ENCODE measurements at regions not wholly inside any gene's neighbourhood (a gene's known extent, or its start where the extent isn't known, plus 50 kb on each side); places are given as distances from the start of the nearest gene placed in this dataset.

- no peak overlapping the region for H3K4me3 ChIP-seq (ENCODE audit: extremely low read depth in 1 of 4, insufficient read depth in 2 of 4, low read depth in 3 of 4, low read length in 4 of 4)
- no peak overlapping the region for H2BK12ac ChIP-seq (ENCODE audit: low read depth, low read length)
- H2BK120ac ChIP-seq (replicated peaks; ENCODE audit: low read depth, low read length) = no peak overlapping the region
- no peak overlapping the region for H4K91ac ChIP-seq (replicated peaks; ENCODE audit: insufficient read length, low read length)
- no peaks in the 10 kb centered on the region for H3K79me2 ChIP-seq (ENCODE audit: control insufficient read depth in 1 of 2, insufficient read depth in 2 of 2, low read length in 2 of 2)
- DNase-seq (ENCODE audit: low read depth in 1 of 2, low spot score in 2 of 2) = no peak
- H3K9ac ChIP-seq (replicated peaks in 1 of 4; ENCODE audit: extremely low read depth in 1 of 4, low read depth in 3 of 4, low read length in 3 of 4) = no peak overlapping the region
- no peak overlapping the region for H2BK20ac ChIP-seq (ENCODE audit: low read length)
- H2AFZ ChIP-seq (ENCODE audit: low read length) = no peak overlapping the region
- no peak overlapping the region for H3K27ac ChIP-seq (ENCODE audit: low read depth, low read length)
- no peaks in the 10 kb centered on the region for H3K27me3 ChIP-seq (replicated peaks in 1 of 4; ENCODE audit: control insufficient read depth in 3 of 4, extremely low read depth in 1 of 4, insufficient read depth in 3 of 4, low read length in 3 of 4)
- H3K4me2 ChIP-seq (ENCODE audit: insufficient read depth in 1 of 2, low read depth in 2 of 2, low read length in 2 of 2) = no peak overlapping the region
- no peak overlapping the region for H3K23ac ChIP-seq (ENCODE audit: insufficient read length)
- no peaks in the 10 kb centered on the region for H3K36me3 ChIP-seq (ENCODE audit: control insufficient read depth in 2 of 4, insufficient read depth in 4 of 4, low read length in 3 of 4)
- TF ChIP-seq SP2 (IDR thresholded peaks at IDR 0.05; ENCODE audit: low read length) (no peak), RXRA (IDR thresholded peaks at IDR 0.05; ENCODE audit: insufficient read depth, low read depth, low read length) (no peak), EGR1 (IDR thresholded peaks at IDR 0.05; ENCODE audit: borderline replicate concordance, low read depth, low read length) (no peak), ZNF274 (IDR thresholded peaks at IDR 0.05; ENCODE audit: borderline replicate concordance, extremely low read depth, low read length) (no peak), SP4 (IDR thresholded peaks at IDR 0.05; ENCODE audit: low read length) (no peak)
- CTCF ChIA-PET (ENCODE audit: partially characterized antibody) = interaction anchor here (0.6 to 2.2 kb wide), 20 partner anchors 9 to 193 kb away, joined by 3 to 14 read pairs (median 4); partner anchors contain the start of gene FOXD2
- no peaks in the 10 kb centered on the region for H4K20me1 ChIP-seq (replicated peaks in 1 of 2; ENCODE audit: control insufficient read depth in 1 of 2, insufficient read depth in 2 of 2, low read length in 2 of 2)
- no peak overlapping the region for H3K56ac ChIP-seq (replicated peaks; ENCODE audit: insufficient read length, low read depth, low read length)
- no peak overlapping the region for H3K14ac ChIP-seq (ENCODE audit: insufficient read length)
- H3K9me3 ChIP-seq (ENCODE audit: insufficient read depth in 2 of 2, low read depth in 1 of 2, low read length in 1 of 2) = no peaks in the 10 kb centered on the region
- no peak overlapping the region for H2BK5ac ChIP-seq (ENCODE audit: low read depth, low read length)
- no peak overlapping the region for H3K18ac ChIP-seq (ENCODE audit: extremely low read depth, low read length)
- H2AK5ac ChIP-seq (ENCODE audit: low read depth, low read length) = no peak overlapping the region
- no peaks in the 10 kb centered on the region for H3K79me1 ChIP-seq (ENCODE audit: low read depth, low read length)
- H3K4me1 ChIP-seq (replicated peaks in 1 of 4; ENCODE audit: control insufficient read depth in 3 of 4, insufficient read depth in 4 of 4, low read length in 3 of 4) = peaks cover 0 to 3% (median 0%) of the 10 kb centered on the region in 4 experiments; a peak in 2 of 7 replicates
- WGBS, 2 experiments (ENCODE audit: extremely low coverage in 1 of 2, insufficient coverage in 1 of 2, insufficient read length in 1 of 2, insufficient replicate concordance in 2 of 2, low coverage in 1 of 2, low lambda C conversion rate in 2 of 2, missing lambda C conversion rate in 1 of 2) = no CpG with 5 or more reads among the region's 4 CpGs
- FAIRE-seq = no peak
- POLR2A ChIA-PET (ENCODE audit: partially characterized antibody) = interaction anchor here (0.6 kb wide), 1 partner anchor 99 kb away, joined by 3 read pairs; no protein-coding TSS in a partner anchor
- no peak overlapping the region for H3K4ac ChIP-seq (replicated peaks; ENCODE audit: insufficient read length, low read depth, low read length)
- no peak overlapping the region for H4K5ac ChIP-seq (ENCODE audit: insufficient read length, low read depth, low read length)
- no peak overlapping the region for H2BK15ac ChIP-seq (ENCODE audit: low read length)
- H3K23me2 ChIP-seq (ENCODE audit: low read depth, low read length) = no peaks in the 10 kb centered on the region
- no peak overlapping the region; the same call in 1 of the 2 replicates for H4K8ac ChIP-seq (ENCODE audit: extremely low read depth, insufficient read depth, low read length)
Measured at GRCh38 chr1:47630346-47630745, 192.5 kb downstream of the FOXD2 start.

All from H1 (cell line).